H9 (cell line): ENCODE measurements at regions not wholly inside any gene's neighbourhood (a gene's known extent, or its start where the extent isn't known, plus 50 kb on each side); places are given as distances from the start of the nearest gene placed in this dataset.

Experiments
- DNase-seq: peaks from one replicate; pipeline ENCODE4 v3.0.0-alpha.2; 2017
- H2AFZ ChIP-seq: one replicate; pipeline ENCODE4 v1.6.1; 2013; ENCODE audit warnings: mild to moderate bottlenecking, low read length, control low read depth, moderate library complexity
- H2AK5ac ChIP-seq: 2 replicates; pipeline ENCODE4 v1.6.1; 2013; ENCODE audit warnings: low read length, control low read depth, mixed read lengths; ENCODE audit not compliant: insufficient read length
- H2BK120ac ChIP-seq: one replicate; pipeline ENCODE4 v1.6.1; 2013; ENCODE audit warnings: low read depth, mild to moderate bottlenecking, low read length, control low read depth, inconsistent platforms; ENCODE audit not compliant: poor library complexity, severe bottlenecking
- H2BK12ac ChIP-seq: 2 replicates; pipeline ENCODE4 v1.6.1; 2013; ENCODE audit warnings: low read length, control low read depth, mixed read lengths, low read depth; ENCODE audit not compliant: insufficient read length
- H2BK15ac ChIP-seq: 2 replicates; pipeline ENCODE4 v1.6.1; 2013; ENCODE audit warnings: low read depth, low read length, control low read depth
- H2BK20ac ChIP-seq: one replicate; pipeline ENCODE4 v1.6.1; 2013; ENCODE audit warnings: low read depth, mild to moderate bottlenecking, low read length, control low read depth, inconsistent platforms; ENCODE audit not compliant: poor library complexity, severe bottlenecking
- H2BK5ac ChIP-seq: 2 replicates; pipeline ENCODE4 v1.6.1; 2013; ENCODE audit warnings: low read length, control low read depth, mixed read lengths; ENCODE audit not compliant: insufficient read length
- H3K14ac ChIP-seq: 2 replicates; pipeline ENCODE4 v1.6.1; 2013; ENCODE audit warnings: low read length, control low read depth; ENCODE audit not compliant: insufficient read depth
- H3K18ac ChIP-seq: 2 replicates; pipeline ENCODE4 v1.6.1; 2013; ENCODE audit warnings: low read depth, mild to moderate bottlenecking, mixed read lengths, low read length, control low read depth; ENCODE audit not compliant: insufficient read length
- H3K23ac ChIP-seq: 2 replicates; pipeline ENCODE4 v1.6.1; 2013; ENCODE audit warnings: low read length, control low read depth, mixed read lengths, low read depth; ENCODE audit not compliant: insufficient read length
- H3K23me2 ChIP-seq: 2 replicates; pipeline ENCODE4 v1.6.1; 2013; ENCODE audit warnings: low read depth, mild to moderate bottlenecking, mixed read lengths, low read length, control low read depth; ENCODE audit not compliant: insufficient read length, poor library complexity, severe bottlenecking
- H3K27ac ChIP-seq: 2 replicates; pipeline ENCODE4 v1.5.1; 2013; ENCODE audit warnings: low read length, control low read depth, mixed read lengths, low read depth; ENCODE audit not compliant: insufficient read length
- H3K27me3 ChIP-seq: 2 replicates; pipeline ENCODE4 v1.6.1; 2013; ENCODE audit warnings: low read length, control low read depth, inconsistent platforms; ENCODE audit not compliant: insufficient read depth
- H3K4ac ChIP-seq: 2 replicates; pipeline ENCODE4 v1.6.1; 2013; ENCODE audit warnings: low read depth, mild to moderate bottlenecking, control low read depth, inconsistent platforms, low read length, moderate library complexity
- H3K4me1 ChIP-seq: 2 replicates; pipeline ENCODE4 v1.6.1; 2013; ENCODE audit warnings: low read length, control low read depth, inconsistent platforms; ENCODE audit not compliant: insufficient read depth
- H3K4me2 ChIP-seq: 2 replicates; pipeline ENCODE4 v1.6.1; 2013; ENCODE audit warnings: low read length, control low read depth, mixed read lengths; ENCODE audit not compliant: insufficient read length, insufficient read depth
- H3K56ac ChIP-seq: 2 replicates; pipeline ENCODE4 v1.6.1; 2013; ENCODE audit warnings: low read depth, mild to moderate bottlenecking, mixed read lengths, low read length, control low read depth; ENCODE audit not compliant: insufficient read length
- H3K79me1 ChIP-seq: 2 replicates; pipeline ENCODE4 v1.6.1; 2013; ENCODE audit warnings: low read depth, mild to moderate bottlenecking, moderate library complexity, low read length, control low read depth, inconsistent platforms; ENCODE audit not compliant: insufficient read depth, poor library complexity, severe bottlenecking
- H3K79me2 ChIP-seq: 2 replicates; pipeline ENCODE4 v1.6.1; 2013; ENCODE audit warnings: low read length, control low read depth, inconsistent platforms; ENCODE audit not compliant: insufficient read depth
- H3K9ac ChIP-seq: 2 replicates; pipeline ENCODE4 v1.6.1; 2013; ENCODE audit warnings: low read length, control low read depth, mixed read lengths; ENCODE audit not compliant: insufficient read length; ENCODE audit errors: extremely low read depth
- H3K9me3 ChIP-seq: one replicate; pipeline ENCODE4 v1.6.1; 2013; ENCODE audit warnings: low read depth, low read length, inconsistent platforms; ENCODE audit not compliant: control insufficient read depth
- H3T11ph ChIP-seq: one replicate; pipeline ENCODE4 v1.6.1; 2013; ENCODE audit warnings: mild to moderate bottlenecking, low read length, control low read depth, inconsistent platforms
- H4K20me1 ChIP-seq: one replicate; pipeline ENCODE4 v1.6.1; 2013; ENCODE audit not compliant: control insufficient read depth, insufficient read length, insufficient read depth
- H4K5ac ChIP-seq: 2 replicates; pipeline ENCODE4 v1.6.1; 2013; ENCODE audit warnings: low read depth, mild to moderate bottlenecking, mixed read lengths, low read length, control low read depth; ENCODE audit not compliant: insufficient read length
- H4K8ac ChIP-seq: replicated peaks from 2 replicates; pipeline ENCODE4 v1.6.1; 2013; ENCODE audit warnings: low read length, control low read depth, mixed read lengths, low read depth; ENCODE audit not compliant: insufficient read length
- H4K91ac ChIP-seq: 2 replicates; pipeline ENCODE4 v1.6.1; 2013; ENCODE audit warnings: low read depth, mild to moderate bottlenecking, moderate library complexity, mixed read lengths, low read length, control low read depth; ENCODE audit not compliant: insufficient read length
- H3K27ac Mint-ChIP-seq, 3 experiments: 2 replicates in 2 of 3; 3 replicates in 1 of 3; pipeline ENCODE4 v1.8.0; 2020 to 2021; ENCODE audit warnings: mixed read lengths in 3 of 3, mild to moderate bottlenecking in 1 of 3, moderate library complexity in 1 of 3
- H3K27me3 Mint-ChIP-seq: 2 replicates; pipeline ENCODE4 v1.8.0; 2021; ENCODE audit warnings: low read depth, mild to moderate bottlenecking, moderate library complexity, mixed read lengths
- H3K36me3 Mint-ChIP-seq, 3 experiments: 2 replicates in 2 of 3; 3 replicates in 1 of 3; pipeline ENCODE4 v1.8.0; 2020 to 2021; ENCODE audit warnings: low read depth in 3 of 3, mixed read lengths in 3 of 3; ENCODE audit not compliant: insufficient read depth in 1 of 3
- H3K4me1 Mint-ChIP-seq, 2 experiments: 2 replicates each; pipeline ENCODE4 v1.8.0; 2020; ENCODE audit warnings: mixed read lengths in 2 of 2
- H3K4me3 Mint-ChIP-seq, 2 experiments: 2 replicates in 1 of 2; 3 replicates in 1 of 2; pipeline ENCODE4 v1.8.0; 2020 to 2021; ENCODE audit warnings: mild to moderate bottlenecking in 2 of 2, mixed read lengths in 2 of 2, moderate library complexity in 1 of 2
- H3K9me3 Mint-ChIP-seq, 2 experiments: 2 replicates in 1 of 2; 3 replicates in 1 of 2; pipeline ENCODE4 v1.8.0; 2020; ENCODE audit warnings: mild to moderate bottlenecking in 2 of 2, mixed read lengths in 2 of 2, moderate library complexity in 1 of 2
- WGBS: extraction: QIAGEN DNeasy Blood & Tissue Kit; methylation state at CpG from one replicate; pipeline ENCODE4 v1.1.7; 2013; ENCODE audit warnings: missing lambda C conversion rate, low lambda C conversion rate, mixed read lengths; ENCODE audit not compliant: insufficient read length; ENCODE audit errors: extremely low coverage; 5-methylcytosine and 5-hydroxymethylcytosine counted together
- TF ChIP-seq, protein P1 (sequence below): fragments of 200-600 bp; sonication (generic); conservative IDR thresholded peaks from 3 replicates; pipeline ENCODE4 v1.8.0; 2021; ENCODE audit warnings: antibody characterized with exemption, mild to moderate bottlenecking

DNA sequence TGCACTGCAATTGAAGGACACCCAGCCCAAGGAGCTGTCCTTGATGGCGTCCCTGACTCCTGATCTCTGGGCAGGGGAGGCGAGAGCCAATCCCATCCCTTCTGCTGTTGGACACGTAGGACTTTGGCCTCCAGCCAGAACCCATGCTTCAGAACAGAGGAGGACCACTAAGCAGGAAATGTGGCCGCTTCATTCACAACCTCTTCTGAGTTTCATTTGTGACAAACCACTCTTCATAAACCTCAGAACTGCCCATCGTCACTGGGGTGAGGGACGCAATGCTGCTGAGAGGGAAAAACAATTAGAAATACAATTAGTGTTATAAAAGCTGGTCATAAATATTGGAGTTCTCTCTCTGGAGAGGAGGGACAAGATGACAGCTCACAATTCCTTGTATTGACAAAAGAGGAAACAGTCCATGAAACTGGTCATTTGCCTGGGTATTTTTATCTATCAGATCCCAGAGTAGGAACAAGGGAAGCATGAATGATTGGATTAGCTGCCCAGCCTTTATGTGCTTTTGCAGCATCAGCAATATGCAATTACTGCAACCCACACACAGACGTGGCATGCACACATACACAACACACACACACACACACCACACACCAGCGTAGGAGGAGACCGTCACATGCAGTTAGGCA is 216.5 kb upstream of the CADM1 start:
- no peak overlapping the region for H2AK5ac ChIP-seq
- no peak overlapping the region for H3K14ac ChIP-seq
- no peak overlapping the region for H3K4me2 ChIP-seq
- H3K23ac ChIP-seq, result no peak overlapping the region
- H3K79me2 ChIP-seq, result no peaks in the 10 kb centered on the region
- no peak overlapping the region for H3T11ph ChIP-seq
- no peak for DNase-seq
- Mint-ChIP-seq H3K4me3 (no peak overlapping the region), H3K27ac (no peak overlapping the region), H3K36me3 (no peaks in the 10 kb centered on the region), H3K9me3 (peaks cover 3 to 6% of the 10 kb centered on the region in 2 experiments; a peak in 4 of 5 replicates), H3K4me1 (peaks cover 7 to 18% of the 10 kb centered on the region in 2 experiments), H3K27me3 (peaks cover 26% of the 10 kb centered on the region)
- no peak overlapping the region for H2AFZ ChIP-seq
- H3K4ac ChIP-seq, result no peak overlapping the region
- no peaks in the 10 kb centered on the region for H3K79me1 ChIP-seq
- H3K23me2 ChIP-seq, result no peaks in the 10 kb centered on the region
- H4K20me1 ChIP-seq, result no peaks in the 10 kb centered on the region
- H4K5ac ChIP-seq, result no peak overlapping the region
- H2BK15ac ChIP-seq, result no peak overlapping the region
- no peak overlapping the region for H2BK5ac ChIP-seq
- no CpG with 5 or more reads among the region's 9 CpGs for WGBS
- no peak overlapping the region for H2BK20ac ChIP-seq
- H3K18ac ChIP-seq, result no peak overlapping the region
- H4K8ac ChIP-seq, result no peak overlapping the region
- H4K91ac ChIP-seq, result no peak overlapping the region
- no peak overlapping the region for H3K27ac ChIP-seq
- no peak overlapping the region for H3K56ac ChIP-seq
- H2BK120ac ChIP-seq, result no peak overlapping the region
- TF ChIP-seq, protein P1, sequence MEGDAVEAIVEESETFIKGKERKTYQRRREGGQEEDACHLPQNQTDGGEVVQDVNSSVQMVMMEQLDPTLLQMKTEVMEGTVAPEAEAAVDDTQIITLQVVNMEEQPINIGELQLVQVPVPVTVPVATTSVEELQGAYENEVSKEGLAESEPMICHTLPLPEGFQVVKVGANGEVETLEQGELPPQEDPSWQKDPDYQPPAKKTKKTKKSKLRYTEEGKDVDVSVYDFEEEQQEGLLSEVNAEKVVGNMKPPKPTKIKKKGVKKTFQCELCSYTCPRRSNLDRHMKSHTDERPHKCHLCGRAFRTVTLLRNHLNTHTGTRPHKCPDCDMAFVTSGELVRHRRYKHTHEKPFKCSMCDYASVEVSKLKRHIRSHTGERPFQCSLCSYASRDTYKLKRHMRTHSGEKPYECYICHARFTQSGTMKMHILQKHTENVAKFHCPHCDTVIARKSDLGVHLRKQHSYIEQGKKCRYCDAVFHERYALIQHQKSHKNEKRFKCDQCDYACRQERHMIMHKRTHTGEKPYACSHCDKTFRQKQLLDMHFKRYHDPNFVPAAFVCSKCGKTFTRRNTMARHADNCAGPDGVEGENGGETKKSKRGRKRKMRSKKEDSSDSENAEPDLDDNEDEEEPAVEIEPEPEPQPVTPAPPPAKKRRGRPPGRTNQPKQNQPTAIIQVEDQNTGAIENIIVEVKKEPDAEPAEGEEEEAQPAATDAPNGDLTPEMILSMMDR, result no peak
- H3K4me1 ChIP-seq, result no peaks in the 10 kb centered on the region
- no peaks in the 10 kb centered on the region for H3K9me3 ChIP-seq
- H3K27me3 ChIP-seq, result no peaks in the 10 kb centered on the region
- no peak overlapping the region for H3K9ac ChIP-seq
- no peak overlapping the region for H2BK12ac ChIP-seq
